Hippocampal formation (tissue), 2 donors: ENCODE measurements at regions not wholly inside any gene's neighbourhood (a gene's known extent, or its start where the extent isn't known, plus 50 kb on each side); places are given as distances from the start of the nearest gene placed in this dataset.

Experiments
- DNase-seq, 2 donors: peaks; one replicate each; lab custom pipeline; 2025; lab: John Stamatoyannopoulos, UW

DNA sequence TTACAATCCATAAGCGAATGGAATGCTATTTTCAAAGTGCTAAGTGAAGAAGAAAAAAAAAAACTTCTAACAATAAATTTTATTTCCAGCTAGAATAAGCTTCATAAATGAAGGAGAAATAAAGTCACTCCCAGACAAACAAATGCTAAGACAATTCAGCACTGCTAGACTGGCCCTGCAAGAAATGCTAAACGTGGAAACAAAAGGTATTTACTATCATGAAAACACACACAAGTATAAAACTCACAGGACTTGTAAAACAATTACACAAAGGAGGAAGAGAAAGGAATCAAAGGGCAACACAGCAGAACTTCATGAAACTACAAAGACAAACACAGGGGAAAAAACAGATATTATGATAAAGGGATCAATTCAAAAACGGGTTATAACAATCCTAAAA is 85.8 kb upstream of the NELL2 start:
- DNase-seq, result no peak

DNA sequence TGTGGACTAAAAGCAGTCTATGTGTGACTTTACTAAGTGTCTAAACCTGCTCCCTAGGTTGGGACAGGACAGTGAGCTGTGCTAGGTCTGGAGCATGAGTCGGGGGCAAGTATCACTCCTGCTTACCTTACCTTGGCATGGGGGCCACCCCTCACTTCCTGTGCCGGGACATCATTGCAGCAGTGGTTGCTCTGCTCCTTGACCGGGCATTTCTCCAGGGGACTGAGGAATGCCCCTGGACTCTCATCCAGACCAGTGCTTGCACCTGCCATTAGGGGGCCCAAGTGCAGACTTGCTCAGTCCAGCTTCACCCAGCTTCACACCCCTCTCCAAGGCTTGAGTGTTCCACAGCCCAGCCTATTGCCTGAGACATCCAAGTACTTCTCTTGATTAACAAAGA is 84.7 kb upstream of the NELL2 start:
- no peak for DNase-seq

DNA sequence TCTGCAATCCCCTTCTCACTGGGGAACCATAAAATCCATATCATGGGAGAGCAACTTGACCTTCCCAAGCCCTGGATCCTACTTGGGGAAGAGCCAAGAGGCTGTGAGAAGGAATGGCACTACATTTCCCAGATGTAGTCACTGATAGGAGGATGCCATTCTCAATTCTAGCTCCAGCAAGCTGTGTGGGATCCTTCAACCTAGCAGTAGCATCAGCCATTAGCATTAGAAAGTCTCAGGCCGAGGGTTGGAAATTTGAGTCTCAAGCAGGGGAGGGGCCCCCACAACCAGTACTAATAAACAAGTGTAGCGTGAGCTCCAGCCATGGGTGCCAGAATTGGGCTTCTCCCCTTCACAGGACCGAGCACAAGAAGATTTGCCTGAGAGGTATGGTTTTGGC is 84.3 kb upstream of the NELL2 start:
- DNase-seq, result no peak

- no peak for DNase-seq
Observed at GRCh38 chr12:44947163-44947562, 71.0 kb upstream of the NELL2 start.

DNA sequence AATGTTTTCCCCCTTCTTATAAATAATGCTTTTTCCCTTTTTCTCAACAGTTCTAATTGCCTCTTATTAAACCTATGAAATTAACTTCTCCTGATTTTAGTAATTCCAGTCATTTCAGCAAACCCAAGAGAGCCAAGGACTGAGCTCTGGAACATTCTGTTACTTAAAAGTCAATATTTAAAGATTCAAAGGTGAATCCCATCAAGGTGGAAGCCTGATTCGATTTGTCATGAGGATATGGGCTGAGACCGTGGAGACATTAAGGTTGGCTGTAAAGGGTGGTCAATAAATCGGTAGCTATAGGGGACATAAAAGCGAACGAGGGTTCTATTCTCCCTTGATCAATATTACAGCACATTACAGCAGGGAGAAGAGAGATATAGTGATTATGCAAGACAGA is 66.6 kb upstream of the NELL2 start:
- no peak for DNase-seq

- DNase-seq, result peak in 1 of 2 donors; percentile 83
Observed at GRCh38 chr12:44930972-44931600, 55.0 kb upstream of the NELL2 start.

- no peak for DNase-seq
Observed at GRCh38 chr12:44929236-44929885, 53.2 kb upstream of the NELL2 start.
